Panc1 (cell line): ENCODE measurements at regions not wholly inside any gene's neighbourhood (a gene's known extent, or its start where the extent isn't known, plus 50 kb on each side); places are given as distances from the start of the nearest gene placed in this dataset.

Source experiments
- POLR2AphosphoS5 ChIP-seq: IDR thresholded peaks from 2 replicates; pipeline ENCODE4 v1.6.1; 2012; ENCODE audit warnings: mild to moderate bottlenecking, low read depth, low read length, moderate library complexity
- SIN3A ChIP-seq: IDR thresholded peaks from 2 replicates; pipeline ENCODE4 v1.6.1; 2012; ENCODE audit warnings: low read depth, mild to moderate bottlenecking, low read length, moderate library complexity, borderline replicate concordance; ENCODE audit not compliant: insufficient read depth
- TCF7L2 ChIP-seq: IDR thresholded peaks from 2 replicates; pipeline ENCODE4 v1.6.1; 2011; ENCODE audit warnings: mild to moderate bottlenecking, low read depth, low read length, inconsistent platforms
- TF ChIP-seq, protein P1 (sequence below): fragments of 450-650 bp; IDR thresholded peaks from 2 replicates; pipeline ENCODE4 v1.5.1; 2017; ENCODE audit warnings: mild to moderate bottlenecking
- TF ChIP-seq, protein P2 (sequence below), 2 experiments: IDR thresholded peaks; 2 replicates each; pipeline ENCODE4 v1.6.1; 2011 to 2012; ENCODE audit warnings: low read depth in 2 of 2, control low read depth in 1 of 2, low read length in 1 of 2, mild to moderate bottlenecking in 1 of 2, moderate library complexity in 1 of 2; ENCODE audit not compliant: insufficient read depth in 1 of 2

DNA sequence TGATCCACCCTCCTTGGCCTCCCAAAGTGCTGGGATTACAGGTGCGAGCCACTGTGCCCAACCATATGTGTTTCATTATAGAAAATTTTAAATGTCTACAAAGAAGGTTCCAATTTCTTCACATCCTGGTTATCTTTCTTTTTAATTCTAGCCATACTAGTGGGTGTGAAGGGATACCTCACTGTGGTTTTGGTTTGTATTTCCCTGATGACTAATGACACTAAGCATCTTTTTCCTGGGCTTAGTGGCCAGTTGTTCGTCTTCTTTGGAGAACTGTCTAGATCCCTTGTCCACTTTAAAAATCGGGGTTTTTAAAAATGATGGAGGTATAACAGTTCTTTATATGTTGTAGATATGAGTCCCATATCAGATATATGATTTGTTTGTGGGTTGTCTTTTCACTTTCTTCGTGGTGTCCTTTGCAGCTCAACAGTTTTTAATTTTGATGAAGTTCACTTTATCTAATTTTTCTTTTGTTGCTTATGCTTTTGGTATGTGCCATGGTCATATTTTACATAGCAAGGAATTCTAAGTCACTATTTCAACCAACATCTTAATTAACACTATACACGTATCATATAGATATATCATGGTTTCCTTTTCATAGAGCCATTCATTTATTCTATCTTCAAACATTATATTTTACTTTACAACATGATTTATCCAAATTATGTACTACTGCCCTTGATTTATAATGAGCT is 135.0 kb upstream of the RIOK3 start:
- TF ChIP-seq, protein P1, sequence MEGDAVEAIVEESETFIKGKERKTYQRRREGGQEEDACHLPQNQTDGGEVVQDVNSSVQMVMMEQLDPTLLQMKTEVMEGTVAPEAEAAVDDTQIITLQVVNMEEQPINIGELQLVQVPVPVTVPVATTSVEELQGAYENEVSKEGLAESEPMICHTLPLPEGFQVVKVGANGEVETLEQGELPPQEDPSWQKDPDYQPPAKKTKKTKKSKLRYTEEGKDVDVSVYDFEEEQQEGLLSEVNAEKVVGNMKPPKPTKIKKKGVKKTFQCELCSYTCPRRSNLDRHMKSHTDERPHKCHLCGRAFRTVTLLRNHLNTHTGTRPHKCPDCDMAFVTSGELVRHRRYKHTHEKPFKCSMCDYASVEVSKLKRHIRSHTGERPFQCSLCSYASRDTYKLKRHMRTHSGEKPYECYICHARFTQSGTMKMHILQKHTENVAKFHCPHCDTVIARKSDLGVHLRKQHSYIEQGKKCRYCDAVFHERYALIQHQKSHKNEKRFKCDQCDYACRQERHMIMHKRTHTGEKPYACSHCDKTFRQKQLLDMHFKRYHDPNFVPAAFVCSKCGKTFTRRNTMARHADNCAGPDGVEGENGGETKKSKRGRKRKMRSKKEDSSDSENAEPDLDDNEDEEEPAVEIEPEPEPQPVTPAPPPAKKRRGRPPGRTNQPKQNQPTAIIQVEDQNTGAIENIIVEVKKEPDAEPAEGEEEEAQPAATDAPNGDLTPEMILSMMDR = no peak
- TF ChIP-seq SIN3A = no peak
- TF ChIP-seq POLR2AphosphoS5 = no peak
- TF ChIP-seq, protein P2, sequence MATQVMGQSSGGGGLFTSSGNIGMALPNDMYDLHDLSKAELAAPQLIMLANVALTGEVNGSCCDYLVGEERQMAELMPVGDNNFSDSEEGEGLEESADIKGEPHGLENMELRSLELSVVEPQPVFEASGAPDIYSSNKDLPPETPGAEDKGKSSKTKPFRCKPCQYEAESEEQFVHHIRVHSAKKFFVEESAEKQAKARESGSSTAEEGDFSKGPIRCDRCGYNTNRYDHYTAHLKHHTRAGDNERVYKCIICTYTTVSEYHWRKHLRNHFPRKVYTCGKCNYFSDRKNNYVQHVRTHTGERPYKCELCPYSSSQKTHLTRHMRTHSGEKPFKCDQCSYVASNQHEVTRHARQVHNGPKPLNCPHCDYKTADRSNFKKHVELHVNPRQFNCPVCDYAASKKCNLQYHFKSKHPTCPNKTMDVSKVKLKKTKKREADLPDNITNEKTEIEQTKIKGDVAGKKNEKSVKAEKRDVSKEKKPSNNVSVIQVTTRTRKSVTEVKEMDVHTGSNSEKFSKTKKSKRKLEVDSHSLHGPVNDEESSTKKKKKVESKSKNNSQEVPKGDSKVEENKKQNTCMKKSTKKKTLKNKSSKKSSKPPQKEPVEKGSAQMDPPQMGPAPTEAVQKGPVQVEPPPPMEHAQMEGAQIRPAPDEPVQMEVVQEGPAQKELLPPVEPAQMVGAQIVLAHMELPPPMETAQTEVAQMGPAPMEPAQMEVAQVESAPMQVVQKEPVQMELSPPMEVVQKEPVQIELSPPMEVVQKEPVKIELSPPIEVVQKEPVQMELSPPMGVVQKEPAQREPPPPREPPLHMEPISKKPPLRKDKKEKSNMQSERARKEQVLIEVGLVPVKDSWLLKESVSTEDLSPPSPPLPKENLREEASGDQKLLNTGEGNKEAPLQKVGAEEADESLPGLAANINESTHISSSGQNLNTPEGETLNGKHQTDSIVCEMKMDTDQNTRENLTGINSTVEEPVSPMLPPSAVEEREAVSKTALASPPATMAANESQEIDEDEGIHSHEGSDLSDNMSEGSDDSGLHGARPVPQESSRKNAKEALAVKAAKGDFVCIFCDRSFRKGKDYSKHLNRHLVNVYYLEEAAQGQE (IDR thresholded peaks at IDR 0.05; ENCODE audit: insufficient read depth in 1 of 2, low read depth in 2 of 2, low read length in 1 of 2) = no peak
- TF ChIP-seq TCF7L2 = no peak
